HCT116 (cell line): ENCODE measurements at regions not wholly inside any gene's neighbourhood (a gene's known extent, or its start where the extent isn't known, plus 50 kb on each side); places are given as distances from the start of the nearest gene placed in this dataset.

Source experiments
- ATAC-seq: fragments of 200-7000 bp; cut with Tn5 transposase; 2 replicates; pipeline ENCODE4 v1.9.1; 2020; ENCODE audit warnings: mild to moderate bottlenecking, moderate library complexity
- BruUV-seq: library from RNA; stranded (reverse); fragments of 400-500 nt; replicated peaks from 2 replicates; lab custom pipeline; 2021; lab: Mats Ljungman, UMichigan
- CTCF ChIA-PET: fragments of 300-600 bp; sonication (Branson Sonifier 250); formaldehyde crosslinking; loops from one replicate; lab custom pipeline; 2021; ENCODE audit warnings: antibody characterized with exemption; lab: Charles Lee
- POLR2A ChIA-PET: fragments of 300-600, 350-600 bp; sonication (Branson Sonifier 250); formaldehyde crosslinking; loops from one replicate; lab custom pipeline; 2021; ENCODE audit warnings: antibody characterized with exemption; lab: Charles Lee
- RAD21 ChIA-PET, 2 experiments: fragments of 300-600 bp; sonication (Branson Sonifier 250); formaldehyde crosslinking; loops; one replicate each; lab custom pipeline; 2023; ENCODE audit warnings: low total read pairs in 2 of 2; ENCODE audit not compliant: uncharacterized antibody in 2 of 2, unreplicated experiment in 2 of 2, low non-redundant PET in 1 of 2; lab: Charles Lee
- DNase-seq: peaks from one replicate; pipeline ENCODE4 v3.0.0-alpha.2; 2010; ENCODE audit warnings: low read depth, low spot score
- H2AFZ ChIP-seq: fragments of 200-600 bp; shearing (Covaris generic), sonication (generic); 2 replicates; pipeline ENCODE4 v1.6.1; 2017; ENCODE audit warnings: low read depth, mixed run types, mixed read lengths, antibody characterized with exemption, low read length; ENCODE audit not compliant: poor library complexity, severe bottlenecking
- H3K27ac ChIP-seq: 2 replicates; pipeline ENCODE4 v1.5.1; 2012; ENCODE audit warnings: low read depth, low read length
- H3K27me3 ChIP-seq: fragments of 200-600 bp; sonication (generic); 2 replicates; pipeline ENCODE4 v1.6.1; 2016; ENCODE audit warnings: mixed run types, low read length, mixed read lengths; ENCODE audit not compliant: insufficient read depth
- H3K36me3 ChIP-seq, 2 experiments: fragments of 200-500 bp in 1 of 2; fragments of 200-600 bp in 1 of 2; sonication (Bioruptor generic) in 1 of 2; sonication (generic) in 1 of 2; 2 replicates each; pipeline versions ENCODE4 v1.5.1 to v1.6.1; 2014 to 2016; ENCODE audit warnings: low read length in 2 of 2, inconsistent platforms in 1 of 2, mixed read lengths in 1 of 2, mixed run types in 1 of 2; ENCODE audit not compliant: insufficient read depth in 2 of 2, control insufficient read depth in 1 of 2
- H3K4me1 ChIP-seq, 2 experiments: fragments of 200-600 bp in 1 of 2; sonication (generic) in 1 of 2; 2 replicates each; pipeline versions ENCODE4 v1.5.1 to v1.6.1; 2012 to 2017; ENCODE audit warnings: low read length in 2 of 2, inconsistent platforms in 1 of 2, mild to moderate bottlenecking in 1 of 2, mixed read lengths in 1 of 2, mixed run types in 1 of 2, moderate library complexity in 1 of 2; ENCODE audit not compliant: insufficient read depth in 2 of 2, control insufficient read depth in 1 of 2
- H3K4me2 ChIP-seq: fragments of 200-600 bp; sonication (generic); 2 replicates; pipeline ENCODE4 v1.6.1; 2017; ENCODE audit warnings: mixed run types, low read length, mixed read lengths
- H3K4me3 ChIP-seq, 2 experiments: fragments of 200-600 bp in 1 of 2; sonication (generic) in 1 of 2; replicated peaks in 1 of 2; 2 replicates each; pipeline ENCODE4 v1.5.1; 2011 to 2016; ENCODE audit warnings: low read length in 2 of 2, control low read depth in 1 of 2, low read depth in 1 of 2, mild to moderate bottlenecking in 1 of 2, mixed read lengths in 1 of 2, mixed run types in 1 of 2
- H3K79me2 ChIP-seq: fragments of 200-600 bp; sonication (generic); 2 replicates; pipeline ENCODE4 v1.6.1; 2017; ENCODE audit warnings: mild to moderate bottlenecking, mixed run types, low read length, moderate library complexity, mixed read lengths; ENCODE audit not compliant: insufficient read depth
- H3K9ac ChIP-seq: fragments of 200-600 bp; sonication (generic); 2 replicates; pipeline ENCODE4 v1.6.1; 2016; ENCODE audit warnings: low read length, mixed read lengths
- H3K9me2 ChIP-seq: fragments of 200-600 bp; sonication (generic), shearing (Covaris generic); 2 replicates; pipeline ENCODE4 v1.6.1; 2017; ENCODE audit warnings: mixed run types, mild to moderate bottlenecking, moderate library complexity; ENCODE audit not compliant: insufficient read depth
- H3K9me3 ChIP-seq, 2 experiments: fragments of 200-500 bp in 1 of 2; fragments of 200-600 bp in 1 of 2; sonication (Bioruptor generic) in 1 of 2; sonication (generic) in 1 of 2; 2 replicates each; pipeline ENCODE4 v1.6.1; 2014 to 2017; ENCODE audit warnings: low read length in 2 of 2, mixed read lengths in 2 of 2, inconsistent platforms in 1 of 2, low read depth in 1 of 2, mild to moderate bottlenecking in 1 of 2, mixed run types in 1 of 2, moderate library complexity in 1 of 2; ENCODE audit not compliant: control insufficient read depth in 1 of 2, insufficient read depth in 1 of 2
- H4K20me1 ChIP-seq: fragments of 200-600 bp; sonication (generic), shearing (Covaris generic); 2 replicates; pipeline ENCODE4 v1.6.1; 2017; ENCODE audit warnings: mixed run types, mild to moderate bottlenecking, moderate library complexity; ENCODE audit not compliant: insufficient read depth
- CEBPB ChIP-seq: IDR thresholded peaks from 2 replicates; pipeline ENCODE4 v1.6.1; 2012; ENCODE audit warnings: low read depth
- EGR1 ChIP-seq: IDR thresholded peaks from 2 replicates; pipeline ENCODE4 v1.6.1; 2012; ENCODE audit warnings: low read depth
- EZH2phosphoT487 ChIP-seq: fragments of 200-600 bp; IDR thresholded peaks from 2 replicates; pipeline ENCODE4 v1.6.1; 2018; ENCODE audit warnings: antibody characterized with exemption, borderline replicate concordance
- FOSL1 ChIP-seq: IDR thresholded peaks from 2 replicates; pipeline ENCODE4 v1.6.1; 2012; ENCODE audit warnings: low read depth
- JUND ChIP-seq: IDR thresholded peaks from 2 replicates; pipeline ENCODE4 v1.6.1; 2012
- POLR2A ChIP-seq: IDR thresholded peaks from 2 replicates; pipeline ENCODE4 v1.7.0; 2011; ENCODE audit warnings: borderline replicate concordance; ENCODE audit not compliant: insufficient read depth, insufficient read length; ENCODE audit errors: extremely low read depth
- SIN3A ChIP-seq: IDR thresholded peaks from 2 replicates; pipeline ENCODE4 v1.6.1; 2012; ENCODE audit warnings: low read depth
- SRF ChIP-seq: IDR thresholded peaks from 2 replicates; pipeline ENCODE4 v1.6.1; 2012; ENCODE audit warnings: low read depth
- TCF7L2 ChIP-seq: IDR thresholded peaks from 2 replicates; pipeline ENCODE4 v1.7.0; 2011; ENCODE audit warnings: borderline replicate concordance, inconsistent platforms; ENCODE audit not compliant: insufficient read depth, insufficient read length; ENCODE audit errors: extremely low read depth
- ZNF274 ChIP-seq: fragments of 200-500 bp; sonication (Bioruptor generic); IDR thresholded peaks from 2 replicates; pipeline ENCODE4 v1.6.1; 2014; ENCODE audit warnings: mild to moderate bottlenecking, low read depth, low read length, inconsistent platforms
- intact Hi-C: fragments of 100-400 bp; cut with micrococcal nuclease; formaldehyde crosslinking; loops from 2 replicates; pipeline ENCODE4 v1.10.0; 2022
- TF ChIP-seq, protein P1 (sequence below): IDR thresholded peaks from 2 replicates; pipeline ENCODE4 v1.6.1; 2012
- TF ChIP-seq, protein P2 (sequence below): IDR thresholded peaks from 2 replicates; pipeline ENCODE4 v1.6.1; 2012; ENCODE audit warnings: low read depth
- TF ChIP-seq, protein P3 (sequence below): IDR thresholded peaks from 2 replicates; pipeline ENCODE4 v1.6.1; 2012
- TF ChIP-seq, protein P4 (sequence below), 3 experiments: fragments of 200-600 bp in 1 of 3; sonication (generic) in 1 of 3; IDR thresholded peaks in 2 of 3; conservative IDR thresholded peaks in 1 of 3; 2 replicates each; pipeline ENCODE4 v1.5.1; 2012 to 2017; ENCODE audit warnings: low read depth in 2 of 3, low read length in 2 of 3, antibody characterized with exemption in 1 of 3, borderline replicate concordance in 1 of 3, control low read depth in 1 of 3, mild to moderate bottlenecking in 1 of 3, mixed read lengths in 1 of 3, mixed run types in 1 of 3, moderate library complexity in 1 of 3; ENCODE audit not compliant: insufficient read depth in 1 of 3

DNA sequence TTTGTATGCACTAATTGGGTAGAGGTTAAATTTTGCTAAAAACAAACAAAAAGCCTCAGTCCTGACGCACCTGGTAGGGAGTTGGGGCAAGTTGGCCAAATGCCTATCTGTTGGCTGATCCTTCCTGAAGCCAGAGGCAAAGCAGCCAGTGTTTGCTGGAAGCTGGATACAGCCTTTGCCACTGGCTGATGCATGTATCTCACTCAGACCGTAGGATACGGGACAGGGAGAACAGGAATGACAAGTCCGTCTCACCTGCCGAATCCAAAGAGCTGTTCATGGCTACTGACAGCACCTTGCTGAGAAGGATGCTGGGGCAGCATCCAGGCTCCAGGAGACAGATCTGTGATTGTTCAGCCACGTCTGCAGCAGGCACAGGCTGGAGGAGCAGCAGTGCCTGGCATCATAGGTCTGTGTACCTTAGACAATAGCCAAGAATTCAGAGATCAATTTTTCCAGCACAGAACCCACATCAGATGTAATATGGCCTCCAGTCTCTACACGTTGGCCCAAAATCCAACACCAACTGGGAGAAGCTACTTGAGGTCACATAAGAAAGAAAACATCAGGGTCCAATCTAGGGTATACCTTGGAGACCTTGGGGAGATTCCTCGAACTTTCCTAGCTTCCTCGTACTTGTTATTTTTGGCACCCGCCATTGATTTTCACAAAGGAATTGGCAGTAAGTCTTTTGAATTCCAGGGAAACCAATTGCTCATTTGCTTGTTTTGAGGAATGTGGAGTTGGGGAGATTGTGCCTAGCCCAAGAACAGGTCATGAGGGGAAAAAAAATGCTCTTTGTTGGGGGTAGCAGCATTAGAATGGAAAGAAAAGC, 108.5 kb upstream of the ARMC2 start:
- BruUV-seq = no TSS peak
- ChIA-PET CTCF (no interaction called here), RAD21 (no interaction called here), POLR2A (no interaction called here)
- Histone ChIP-seq H2AFZ (no peak overlapping the region), H3K9me3 (no peaks in the 10 kb centered on the region), H3K27me3 (no peaks in the 10 kb centered on the region), H3K4me2 (0 out of 2 replicates have a peak overlapping the region, but pooled peaks have one; percentile 2), H3K36me3 (no peaks in the 10 kb centered on the region), H3K4me3 (no peak overlapping the region), H3K27ac (no peak overlapping the region), H4K20me1 (no peaks in the 10 kb centered on the region), H3K79me2 (no peaks in the 10 kb centered on the region), H3K9me2 (no peaks in the 10 kb centered on the region), H3K4me1 (peaks cover 35 to 64% of the 10 kb centered on the region in 2 experiments), H3K9ac (no peak overlapping the region)
- intact Hi-C loops = no loop called here
- DNase-seq (no peak), ATAC-seq (no peak)
- TF ChIP-seq SIN3A (no peak), POLR2A (no peak), TCF7L2 (no peak), EGR1 (no peak), SRF (no peak), CEBPB (no peak), JUND (no peak), FOSL1 (no peak), EZH2phosphoT487 (no peak), ZNF274 (no peak)
- TF ChIP-seq, protein P1, sequence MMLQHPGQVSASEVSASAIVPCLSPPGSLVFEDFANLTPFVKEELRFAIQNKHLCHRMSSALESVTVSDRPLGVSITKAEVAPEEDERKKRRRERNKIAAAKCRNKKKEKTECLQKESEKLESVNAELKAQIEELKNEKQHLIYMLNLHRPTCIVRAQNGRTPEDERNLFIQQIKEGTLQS = no peak
- TF ChIP-seq, protein P2, sequence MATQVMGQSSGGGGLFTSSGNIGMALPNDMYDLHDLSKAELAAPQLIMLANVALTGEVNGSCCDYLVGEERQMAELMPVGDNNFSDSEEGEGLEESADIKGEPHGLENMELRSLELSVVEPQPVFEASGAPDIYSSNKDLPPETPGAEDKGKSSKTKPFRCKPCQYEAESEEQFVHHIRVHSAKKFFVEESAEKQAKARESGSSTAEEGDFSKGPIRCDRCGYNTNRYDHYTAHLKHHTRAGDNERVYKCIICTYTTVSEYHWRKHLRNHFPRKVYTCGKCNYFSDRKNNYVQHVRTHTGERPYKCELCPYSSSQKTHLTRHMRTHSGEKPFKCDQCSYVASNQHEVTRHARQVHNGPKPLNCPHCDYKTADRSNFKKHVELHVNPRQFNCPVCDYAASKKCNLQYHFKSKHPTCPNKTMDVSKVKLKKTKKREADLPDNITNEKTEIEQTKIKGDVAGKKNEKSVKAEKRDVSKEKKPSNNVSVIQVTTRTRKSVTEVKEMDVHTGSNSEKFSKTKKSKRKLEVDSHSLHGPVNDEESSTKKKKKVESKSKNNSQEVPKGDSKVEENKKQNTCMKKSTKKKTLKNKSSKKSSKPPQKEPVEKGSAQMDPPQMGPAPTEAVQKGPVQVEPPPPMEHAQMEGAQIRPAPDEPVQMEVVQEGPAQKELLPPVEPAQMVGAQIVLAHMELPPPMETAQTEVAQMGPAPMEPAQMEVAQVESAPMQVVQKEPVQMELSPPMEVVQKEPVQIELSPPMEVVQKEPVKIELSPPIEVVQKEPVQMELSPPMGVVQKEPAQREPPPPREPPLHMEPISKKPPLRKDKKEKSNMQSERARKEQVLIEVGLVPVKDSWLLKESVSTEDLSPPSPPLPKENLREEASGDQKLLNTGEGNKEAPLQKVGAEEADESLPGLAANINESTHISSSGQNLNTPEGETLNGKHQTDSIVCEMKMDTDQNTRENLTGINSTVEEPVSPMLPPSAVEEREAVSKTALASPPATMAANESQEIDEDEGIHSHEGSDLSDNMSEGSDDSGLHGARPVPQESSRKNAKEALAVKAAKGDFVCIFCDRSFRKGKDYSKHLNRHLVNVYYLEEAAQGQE = no peak
- TF ChIP-seq, protein P3, sequence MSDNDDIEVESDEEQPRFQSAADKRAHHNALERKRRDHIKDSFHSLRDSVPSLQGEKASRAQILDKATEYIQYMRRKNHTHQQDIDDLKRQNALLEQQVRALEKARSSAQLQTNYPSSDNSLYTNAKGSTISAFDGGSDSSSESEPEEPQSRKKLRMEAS = no peak
- TF ChIP-seq, protein P4, sequence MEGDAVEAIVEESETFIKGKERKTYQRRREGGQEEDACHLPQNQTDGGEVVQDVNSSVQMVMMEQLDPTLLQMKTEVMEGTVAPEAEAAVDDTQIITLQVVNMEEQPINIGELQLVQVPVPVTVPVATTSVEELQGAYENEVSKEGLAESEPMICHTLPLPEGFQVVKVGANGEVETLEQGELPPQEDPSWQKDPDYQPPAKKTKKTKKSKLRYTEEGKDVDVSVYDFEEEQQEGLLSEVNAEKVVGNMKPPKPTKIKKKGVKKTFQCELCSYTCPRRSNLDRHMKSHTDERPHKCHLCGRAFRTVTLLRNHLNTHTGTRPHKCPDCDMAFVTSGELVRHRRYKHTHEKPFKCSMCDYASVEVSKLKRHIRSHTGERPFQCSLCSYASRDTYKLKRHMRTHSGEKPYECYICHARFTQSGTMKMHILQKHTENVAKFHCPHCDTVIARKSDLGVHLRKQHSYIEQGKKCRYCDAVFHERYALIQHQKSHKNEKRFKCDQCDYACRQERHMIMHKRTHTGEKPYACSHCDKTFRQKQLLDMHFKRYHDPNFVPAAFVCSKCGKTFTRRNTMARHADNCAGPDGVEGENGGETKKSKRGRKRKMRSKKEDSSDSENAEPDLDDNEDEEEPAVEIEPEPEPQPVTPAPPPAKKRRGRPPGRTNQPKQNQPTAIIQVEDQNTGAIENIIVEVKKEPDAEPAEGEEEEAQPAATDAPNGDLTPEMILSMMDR (IDR thresholded peaks at IDR 0.05 in 2 of 3, conservative IDR thresholded peaks at IDR 0.05 in 1 of 3; ENCODE audit: borderline replicate concordance in 1 of 3, insufficient read depth in 1 of 3, low read depth in 2 of 3, low read length in 2 of 3) = no peak
